COLO668 (cell line): ENCODE measurements at regions not wholly inside any gene's neighbourhood (a gene's known extent, or its start where the extent isn't known, plus 50 kb on each side); places are given as distances from the start of the nearest gene placed in this dataset.
"Not testable (repeated sequence)": the region's sequence is repeated elsewhere in the genome, so short reads cannot be mapped to it uniquely, and the experiment has no call there.

ENCODE experiments used
- DNase-seq: peaks from one replicate; lab custom pipeline; 2025; ENCODE audit not compliant: unreplicated experiment; lab: John Stamatoyannopoulos, UW

- no peak for DNase-seq
Measured at GRCh38 chr6:81145506-81145905, 607.0 kb downstream of the TENT5A start.

- DNase-seq, result no peak
Measured at GRCh38 chr6:81144346-81144745, 608.1 kb downstream of the TENT5A start.

GRCh38 chr6:81138236-81138635 lies 614.2 kb downstream of the TENT5A start:
- peak; percentile 1 for DNase-seq

- no peak for DNase-seq
Measured at GRCh38 chr6:81130969-81131368, 621.5 kb downstream of the TENT5A start.

- DNase-seq, result no peak
Measured at GRCh38 chr6:81130061-81130460, 622.4 kb downstream of the TENT5A start.

DNA sequence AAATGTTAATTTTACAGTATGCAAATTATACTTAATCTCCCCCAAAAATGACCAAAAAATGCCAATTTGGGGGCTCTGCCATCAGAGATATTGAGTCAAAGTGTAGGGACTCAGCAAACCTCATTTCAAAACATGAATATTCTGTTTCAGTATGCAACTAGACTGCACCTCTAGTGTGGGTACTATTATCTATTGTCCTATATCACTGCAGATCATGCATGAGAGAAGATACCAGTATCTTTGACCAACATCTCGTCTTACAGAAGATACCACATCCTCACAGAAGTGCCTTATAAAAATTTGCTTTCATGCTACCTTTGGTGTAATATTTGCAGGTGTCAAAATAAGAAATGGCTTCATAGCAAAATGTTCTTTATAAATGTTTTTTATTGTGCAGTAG lies 623.8 kb downstream of the TENT5A start:
- no peak for DNase-seq

DNA sequence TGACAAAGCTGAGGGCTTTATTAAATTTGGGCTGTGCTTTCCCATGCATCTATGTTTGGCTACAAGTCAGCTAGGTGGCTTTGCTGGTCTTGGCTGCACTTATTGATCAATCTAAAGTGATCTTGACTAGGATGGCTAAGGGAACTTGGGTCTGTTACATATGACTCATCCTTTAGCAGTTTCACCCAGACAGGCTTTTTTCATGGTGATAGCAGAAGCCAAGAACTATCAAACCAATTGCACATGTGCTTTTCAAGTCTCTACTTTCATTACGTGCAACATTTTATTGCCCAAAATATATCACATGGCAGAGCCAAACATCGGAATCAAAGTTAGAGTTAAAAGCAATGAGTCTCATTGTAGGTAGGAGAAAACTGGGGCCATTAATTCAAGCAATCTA lies 626.3 kb downstream of the TENT5A start:
- DNase-seq, result no peak

DNA sequence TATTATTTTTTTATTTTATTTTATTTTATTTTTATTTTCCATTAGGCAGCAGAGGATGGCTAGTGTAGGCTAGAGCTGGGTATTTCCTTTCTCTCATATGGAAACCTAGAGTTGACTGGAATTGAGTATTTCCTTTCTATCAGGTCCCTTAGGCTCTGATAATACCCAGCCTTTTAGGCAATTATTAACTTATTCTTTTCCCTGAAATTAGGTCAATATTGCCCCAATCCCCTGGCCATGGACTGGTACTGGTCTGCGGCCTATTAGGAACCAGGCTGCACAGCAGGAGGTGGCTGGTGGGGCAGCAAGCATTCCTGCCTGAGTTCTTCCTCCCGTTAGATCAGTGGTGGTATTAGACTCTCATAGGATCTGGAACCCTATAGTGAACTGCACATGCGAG lies 632.2 kb downstream of the TENT5A start:
- DNase-seq, result no peak

GRCh38 chr6:81105998-81106397 lies 646.5 kb downstream of the TENT5A start:
- DNase-seq, result no peak

GRCh38 chr6:81098109-81098814 lies 654.2 kb downstream of the TENT5A start:
- no peak for DNase-seq

- DNase-seq, result not testable (repeated sequence)
Measured at GRCh38 chr6:81096464-81096863, 656.0 kb downstream of the TENT5A start.

DNA sequence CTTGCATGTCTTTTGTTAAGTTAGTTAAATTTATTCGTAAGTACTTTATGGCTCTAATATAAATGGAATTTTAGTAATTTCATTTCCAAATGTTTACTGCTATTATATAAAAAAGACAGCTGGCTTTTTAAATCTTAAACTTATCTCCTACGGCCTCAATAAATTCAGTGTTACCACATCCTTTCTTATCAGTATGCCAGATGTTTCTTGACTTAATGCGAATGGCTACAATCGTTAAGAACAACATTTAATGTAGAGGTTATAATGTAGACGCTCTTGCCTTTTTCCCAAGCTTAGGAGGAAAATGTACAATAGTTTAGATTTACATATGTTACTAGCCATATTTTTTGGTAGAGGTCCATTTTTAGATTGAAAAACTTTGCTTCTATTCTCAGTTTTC lies 659.4 kb downstream of the TENT5A start:
- DNase-seq, result no peak

GRCh38 chr6:81088145-81088544 lies 664.3 kb downstream of the TENT5A start:
- no peak for DNase-seq

DNA sequence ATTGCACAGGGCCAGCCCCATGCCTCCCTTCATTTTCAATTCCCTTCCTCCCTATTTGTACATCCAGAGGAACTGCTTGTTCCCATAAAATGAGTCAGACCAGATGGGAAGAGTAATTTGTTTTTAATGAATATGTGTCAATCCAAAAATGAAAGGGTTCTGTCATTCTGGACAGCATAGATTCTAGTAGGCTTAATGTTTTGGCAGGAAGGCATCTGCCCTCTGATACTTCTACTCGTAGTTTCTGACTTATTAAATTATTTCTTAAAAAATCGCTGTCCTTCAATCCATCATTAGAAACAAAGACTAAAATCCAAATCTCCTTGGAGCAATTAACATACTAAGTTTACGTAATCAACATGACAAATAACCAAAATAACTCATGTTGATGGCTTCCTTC lies 665.5 kb downstream of the TENT5A start:
- DNase-seq, result no peak

- no peak for DNase-seq
Measured at GRCh38 chr6:81085431-81085790, 667.1 kb downstream of the TENT5A start.

DNA sequence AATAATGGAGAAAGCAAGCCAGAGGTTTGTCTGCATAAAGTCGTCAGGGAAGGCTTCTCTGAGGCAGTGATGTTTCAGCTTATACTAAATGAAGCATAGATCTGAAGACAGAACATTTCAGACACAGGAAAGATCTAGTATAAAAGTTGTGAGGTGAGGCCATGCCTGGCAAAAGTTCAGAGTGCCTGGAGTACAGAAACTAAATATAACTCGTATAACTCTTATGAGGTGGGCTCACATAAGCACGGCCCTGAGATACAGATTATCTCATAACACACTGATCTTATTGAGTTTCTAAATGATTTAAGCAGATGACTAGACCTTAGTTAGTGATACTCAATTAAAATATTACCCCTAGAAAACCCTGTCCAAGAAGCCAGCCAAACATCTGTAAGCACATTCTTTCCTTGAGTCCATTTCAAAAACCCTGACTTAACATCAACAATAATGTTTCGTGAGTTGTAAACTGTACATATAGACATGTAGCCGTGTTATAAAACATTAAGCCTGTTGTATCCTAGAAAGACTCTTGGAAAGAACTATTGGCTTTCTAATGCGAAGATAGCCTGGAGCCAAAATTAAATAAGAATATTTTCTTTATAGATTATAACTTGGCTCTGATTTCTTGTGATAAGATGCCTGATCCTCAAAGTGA lies 667.6 kb downstream of the TENT5A start:
- no peak for DNase-seq

GRCh38 chr6:81075974-81076373 lies 676.5 kb downstream of the TENT5A start:
- DNase-seq, result no peak

DNA sequence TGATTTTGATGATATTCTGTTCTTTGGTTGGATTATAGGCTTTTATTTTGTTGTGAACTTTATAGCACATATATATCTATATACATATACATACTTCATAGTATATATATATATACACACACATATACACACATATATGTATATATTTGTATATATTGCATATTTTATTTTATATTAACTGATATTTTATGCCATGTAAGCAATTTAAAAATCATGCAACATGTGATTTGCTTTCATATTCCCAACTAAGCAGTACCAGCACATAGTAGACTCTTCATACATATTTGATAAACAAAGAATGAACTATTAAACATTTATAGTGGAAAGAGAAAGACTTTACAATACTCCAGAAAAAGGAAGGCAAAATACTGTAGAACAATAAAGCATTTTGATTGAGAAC lies 679.2 kb downstream of the TENT5A start:
- DNase-seq, result no peak

GRCh38 chr6:81071121-81071520 lies 681.4 kb downstream of the TENT5A start:
- no peak for DNase-seq

GRCh38 chr6:81067057-81067456 lies 685.4 kb downstream of the TENT5A start:
- no peak for DNase-seq

GRCh38 chr6:81063891-81064290 lies 688.6 kb downstream of the TENT5A start:
- DNase-seq, result no peak

- DNase-seq, result no peak
Measured at GRCh38 chr6:81054036-81054435, 698.4 kb downstream of the TENT5A start.

DNA sequence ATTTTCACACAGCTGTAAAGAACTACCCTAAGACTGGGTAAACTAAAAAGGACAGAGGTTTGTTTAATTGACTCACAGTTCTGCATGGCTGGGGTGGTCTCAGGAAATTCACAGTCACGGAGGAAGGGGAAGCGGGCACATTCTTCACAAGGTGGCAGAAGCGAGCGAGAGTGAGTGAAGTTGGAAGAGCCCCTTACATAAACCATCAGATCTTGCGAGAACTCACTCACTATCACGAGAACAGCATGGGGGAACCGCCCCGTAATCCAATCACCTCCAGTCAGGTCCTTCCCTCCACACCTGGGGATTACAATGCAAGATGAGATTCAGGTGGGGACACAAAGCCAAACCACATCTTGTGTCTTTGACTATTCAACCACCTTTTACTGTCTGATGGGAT lies 700.5 kb downstream of the TENT5A start:
- DNase-seq, result no peak
